K562 (cell line): ENCODE measurements at regions not wholly inside any gene's neighbourhood (a gene's known extent, or its start where the extent isn't known, plus 50 kb on each side); places are given as distances from the start of the nearest gene placed in this dataset.

Source experiments
- ATAC-seq: fragments of 200-7000 bp; cut with Tn5 transposase; 3 replicates; pipeline ENCODE4 v1.9.1; 2020; ENCODE audit warnings: moderate library complexity
- BruUV-seq: library from RNA; stranded (reverse); fragments of 400-500 nt; replicated peaks from 2 replicates; lab custom pipeline; 2021; lab: Mats Ljungman, UMichigan
- CTCF ChIA-PET: fragments of 300-600 bp; formaldehyde crosslinking; extraction: SDS; loops from one replicate; lab custom pipeline; 2021; ENCODE audit warnings: low intra/inter-chr PET ratio; lab: Yijun Ruan, JAX
- POLR2A ChIA-PET: fragments of 300-600, 350-650 bp; sonication (Branson Sonifier 250); formaldehyde crosslinking; extraction: SDS; loops from one replicate; lab custom pipeline; 2021; ENCODE audit warnings: antibody characterized with exemption, inconsistent platforms; lab: Yijun Ruan, JAX
- DNase-seq, 4 experiments: peaks; one replicate each; pipeline versions ENCODE4 v3.0.0 to v3.0.0-alpha.2; 2011 to 2018; ENCODE audit warnings: low spot score in 3 of 4, mixed read lengths in 3 of 4; ENCODE audit errors: extremely low read depth in 1 of 4
- FAIRE-seq: peaks from 2 replicates; lab custom pipeline; 2011; peaks lifted over from hg19 to GRCh38; lab: Jason Lieb, UNC
- H2AFZ ChIP-seq: 2 replicates; pipeline ENCODE4 v1.6.0; 2011; ENCODE audit warnings: low read depth, low read length, control low read depth, inconsistent platforms
- H3K27ac ChIP-seq: fragments of 200-600 bp; 3 replicates; pipeline ENCODE4 v1.8.0; 2011; ENCODE audit warnings: low read depth, mild to moderate bottlenecking, control low read depth, inconsistent platforms, low read length, moderate library complexity, mixed read lengths; ENCODE audit errors: extremely low read depth
- H3K27me3 ChIP-seq, 2 experiments: fragments of 300-600 bp in 1 of 2; 2 replicates in 1 of 2; 3 replicates in 1 of 2; pipeline versions ENCODE4 v1.6.0 to v1.8.0; 2011; ENCODE audit warnings: inconsistent platforms in 2 of 2, low read length in 2 of 2, mild to moderate bottlenecking in 1 of 2, mixed read lengths in 1 of 2, moderate library complexity in 1 of 2; ENCODE audit not compliant: control insufficient read depth in 2 of 2, insufficient read depth in 2 of 2
- H3K36me3 ChIP-seq: fragments of 300-600 bp; 3 replicates; pipeline ENCODE4 v1.8.0; 2011; ENCODE audit warnings: mild to moderate bottlenecking, low read length, inconsistent platforms; ENCODE audit not compliant: control insufficient read depth, insufficient read depth
- H3K4me1 ChIP-seq, 2 experiments: fragments of 200-600 bp in 1 of 2; replicated peaks in 1 of 2; 2 replicates in 1 of 2; 3 replicates in 1 of 2; pipeline versions ENCODE4 v1.5.1 to v1.8.0; 2011; ENCODE audit warnings: inconsistent platforms in 2 of 2, low read length in 2 of 2, mild to moderate bottlenecking in 1 of 2, mixed read lengths in 1 of 2, moderate library complexity in 1 of 2; ENCODE audit not compliant: control insufficient read depth in 2 of 2, insufficient read depth in 2 of 2
- H3K4me2 ChIP-seq: 2 replicates; pipeline ENCODE4 v1.6.1; 2011; ENCODE audit warnings: low read length, control low read depth, inconsistent platforms, mixed read lengths; ENCODE audit not compliant: insufficient read depth
- H3K4me3 ChIP-seq: fragments of 200-600 bp; sonication (generic), shearing (Covaris generic); 2 replicates; pipeline ENCODE4 v1.5.1; 2016; ENCODE audit warnings: control low read depth, inconsistent platforms
- H3K79me2 ChIP-seq: fragments of 200-600 bp; 3 replicates; pipeline ENCODE4 v1.8.0; 2011; ENCODE audit warnings: low read length, inconsistent platforms; ENCODE audit not compliant: control insufficient read depth, insufficient read depth
- H3K9ac ChIP-seq, 2 experiments: 2 replicates each; pipeline versions ENCODE4 v1.6.0 to v1.6.1; 2011; ENCODE audit warnings: low read depth in 2 of 2, low read length in 2 of 2, control low read depth in 1 of 2, inconsistent platforms in 1 of 2, mild to moderate bottlenecking in 1 of 2, mixed read lengths in 1 of 2; ENCODE audit not compliant: insufficient read depth in 1 of 2
- H3K9me1 ChIP-seq: one replicate; pipeline ENCODE4 v1.6.0; 2011; ENCODE audit warnings: inconsistent platforms, mild to moderate bottlenecking, low read length, moderate library complexity; ENCODE audit not compliant: control insufficient read depth, insufficient read depth
- H3K9me3 ChIP-seq: replicated peaks from 2 replicates; pipeline ENCODE4 v1.5.1; 2011; ENCODE audit warnings: low read depth, low read length, inconsistent platforms; ENCODE audit not compliant: control insufficient read depth, insufficient read depth
- H4K20me1 ChIP-seq: replicated peaks from 2 replicates; pipeline ENCODE4 v1.6.1; 2011; ENCODE audit warnings: low read length, inconsistent platforms, mixed read lengths; ENCODE audit not compliant: control insufficient read depth, insufficient read depth
- E2F3 ChIP-seq: fragments of 250-450 bp; sonication (Bioruptor Pico); IDR thresholded peaks from 2 replicates; pipeline ENCODE4 v1.4.0; 2020; ENCODE audit warnings: mild to moderate bottlenecking
- ELK1 ChIP-seq: sonication (generic); formaldehyde crosslinking; IDR thresholded peaks from 2 replicates; pipeline ENCODE4 v1.8.1; 2022; ENCODE audit warnings: missing genetic modification reagents
- GTF2A2 ChIP-seq: IDR thresholded peaks from 2 replicates; pipeline ENCODE4 v1.6.1; 2016; ENCODE audit warnings: mild to moderate bottlenecking, missing genetic modification characterization, missing compliant biosample characterization
- KAT7 ChIP-seq: sonication (generic); formaldehyde crosslinking; IDR thresholded peaks from 2 replicates; pipeline ENCODE4 v1.8.0; 2022; ENCODE audit warnings: missing genetic modification reagents, mild to moderate bottlenecking, borderline replicate concordance
- LCOR ChIP-seq: sonication (generic); formaldehyde crosslinking; IDR thresholded peaks from 2 replicates; pipeline ENCODE4 v1.8.0; 2022; ENCODE audit warnings: mild to moderate bottlenecking, missing genetic modification reagents
- LEF1 ChIP-seq: fragments of 450-650 bp; IDR thresholded peaks from 2 replicates; pipeline ENCODE4 v1.6.1; 2016; ENCODE audit warnings: mild to moderate bottlenecking
- NCOA1 ChIP-seq: fragments of 450-650 bp; IDR thresholded peaks from 2 replicates; pipeline ENCODE4 v1.6.1; 2016; ENCODE audit warnings: low read depth
- NEUROD1 ChIP-seq: fragments of 150-350 bp; IDR thresholded peaks from 2 replicates; pipeline ENCODE4 v1.6.1; 2014; ENCODE audit warnings: borderline replicate concordance, low read length, low read depth; ENCODE audit not compliant: partially characterized antibody
- STAT5A ChIP-seq: IDR thresholded peaks from 2 replicates; pipeline ENCODE4 v1.6.1; 2012; ENCODE audit warnings: low read length, inconsistent platforms, borderline replicate concordance
- TBP ChIP-seq: optimal IDR thresholded peaks from 2 replicates; pipeline ENCODE3; 2011; ENCODE audit warnings: low read depth, low read length, improper control_type of control experiment
- WHSC1 ChIP-seq: IDR thresholded peaks from one replicate; pipeline ENCODE4 v1.6.1; 2012; ENCODE audit warnings: low read length, control low read depth, inconsistent platforms
- ZNF146 ChIP-seq: IDR thresholded peaks from one replicate; pipeline ENCODE4 v1.6.1; 2018; ENCODE audit warnings: missing compliant biosample characterization; ENCODE audit not compliant: unreplicated experiment
- WGBS: fragments of 100-300 bp; shearing (Covaris generic); methylation state at CpG from one replicate; pipeline ENCODE4 v1.1.6; 2016; ENCODE audit warnings: low coverage, mixed read lengths; ENCODE audit not compliant: insufficient coverage; ENCODE audit errors: missing lambda C conversion rate; 5-methylcytosine and 5-hydroxymethylcytosine counted together
- in situ Hi-C: fragments of 300-500 bp; cut with MboI; formaldehyde crosslinking; loops from 4 replicates; pipeline ENCODE4 v1.15.0; 2018; ENCODE audit warnings: inconsistent platforms, mixed read lengths
- intact Hi-C: fragments of 100-400 bp; cut with micrococcal nuclease; formaldehyde crosslinking; loops from 2 replicates; pipeline ENCODE4 v1.14.2; 2022
- TF ChIP-seq, protein P1 (sequence below): fragments of 450-650 bp; IDR thresholded peaks from 2 replicates; pipeline ENCODE4 v1.6.1; 2017; ENCODE audit warnings: antibody characterized with exemption
- TF ChIP-seq, protein P2 (sequence below): fragments of 250-450 bp; sonication (Bioruptor Pico); IDR thresholded peaks from 2 replicates; pipeline ENCODE4 v1.4.0; 2020
- TF ChIP-seq, protein P3 (sequence below), 2 experiments: fragments of 450-650 bp; IDR thresholded peaks; 2 replicates each; pipeline ENCODE4 v1.6.1; 2018; ENCODE audit warnings: mild to moderate bottlenecking in 2 of 2, low read depth in 1 of 2; ENCODE audit not compliant: partially characterized antibody in 2 of 2

GRCh38 chr13:24056616-24057137, 103.8 kb upstream of the SPATA13 start (continued):
- TF ChIP-seq ELK1 (no peak), WHSC1 (no peak)

DNA sequence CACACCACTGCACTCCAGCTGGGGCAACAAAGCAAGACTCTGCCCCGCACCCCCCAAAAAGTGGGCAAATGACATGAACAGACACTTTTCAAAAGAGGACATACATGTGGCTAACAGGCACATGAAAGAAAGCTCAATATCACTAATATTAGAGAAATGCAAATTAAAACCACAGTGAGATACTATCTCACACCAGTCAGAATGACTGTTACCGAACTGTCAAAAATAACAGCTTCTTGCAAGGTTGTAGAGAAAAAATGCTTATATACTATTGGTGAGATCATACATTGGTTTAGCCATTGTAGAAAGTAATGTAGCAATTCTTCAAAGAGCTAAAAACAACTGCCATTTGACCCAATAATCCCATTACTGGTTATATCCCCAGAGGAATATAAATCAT, 99.5 kb upstream of the SPATA13 start:
- Histone ChIP-seq H3K27ac (no peak overlapping the region), H3K4me3 (no peak overlapping the region), H3K36me3 (no peaks in the 10 kb centered on the region), H3K4me1 (no peaks in the 10 kb centered on the region), H3K9me3 (no peaks in the 10 kb centered on the region), H4K20me1 (no peaks in the 10 kb centered on the region), H2AFZ (no peak overlapping the region), H3K79me2 (no peaks in the 10 kb centered on the region), H3K9ac (no peak overlapping the region), H3K9me1 (no peaks in the 10 kb centered on the region), H3K27me3 (no peaks in the 10 kb centered on the region; a peak in 1 of 5 replicates), H3K4me2 (no peak overlapping the region)
- ATAC-seq: no peak
- ChIA-PET CTCF (no interaction called here), POLR2A (no interaction called here)
- intact Hi-C loops: no loop called here
- in situ Hi-C loops: no loop called here
- WGBS: 0% methylated on average over 2 of the region's 2 CpGs
- no peak for DNase-seq
- no TSS peak for BruUV-seq
- no peak for FAIRE-seq
- no peak for TF ChIP-seq NEUROD1
- TF ChIP-seq STAT5A: no peak
- TF ChIP-seq GTF2A2 (tag): no peak
- TF ChIP-seq, protein P1, sequence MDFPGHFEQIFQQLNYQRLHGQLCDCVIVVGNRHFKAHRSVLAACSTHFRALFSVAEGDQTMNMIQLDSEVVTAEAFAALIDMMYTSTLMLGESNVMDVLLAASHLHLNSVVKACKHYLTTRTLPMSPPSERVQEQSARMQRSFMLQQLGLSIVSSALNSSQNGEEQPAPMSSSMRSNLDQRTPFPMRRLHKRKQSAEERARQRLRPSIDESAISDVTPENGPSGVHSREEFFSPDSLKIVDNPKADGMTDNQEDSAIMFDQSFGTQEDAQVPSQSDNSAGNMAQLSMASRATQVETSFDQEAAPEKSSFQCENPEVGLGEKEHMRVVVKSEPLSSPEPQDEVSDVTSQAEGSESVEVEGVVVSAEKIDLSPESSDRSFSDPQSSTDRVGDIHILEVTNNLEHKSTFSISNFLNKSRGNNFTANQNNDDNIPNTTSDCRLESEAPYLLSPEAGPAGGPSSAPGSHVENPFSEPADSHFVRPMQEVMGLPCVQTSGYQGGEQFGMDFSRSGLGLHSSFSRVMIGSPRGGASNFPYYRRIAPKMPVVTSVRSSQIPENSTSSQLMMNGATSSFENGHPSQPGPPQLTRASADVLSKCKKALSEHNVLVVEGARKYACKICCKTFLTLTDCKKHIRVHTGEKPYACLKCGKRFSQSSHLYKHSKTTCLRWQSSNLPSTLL: no peak
- TF ChIP-seq, protein P2, sequence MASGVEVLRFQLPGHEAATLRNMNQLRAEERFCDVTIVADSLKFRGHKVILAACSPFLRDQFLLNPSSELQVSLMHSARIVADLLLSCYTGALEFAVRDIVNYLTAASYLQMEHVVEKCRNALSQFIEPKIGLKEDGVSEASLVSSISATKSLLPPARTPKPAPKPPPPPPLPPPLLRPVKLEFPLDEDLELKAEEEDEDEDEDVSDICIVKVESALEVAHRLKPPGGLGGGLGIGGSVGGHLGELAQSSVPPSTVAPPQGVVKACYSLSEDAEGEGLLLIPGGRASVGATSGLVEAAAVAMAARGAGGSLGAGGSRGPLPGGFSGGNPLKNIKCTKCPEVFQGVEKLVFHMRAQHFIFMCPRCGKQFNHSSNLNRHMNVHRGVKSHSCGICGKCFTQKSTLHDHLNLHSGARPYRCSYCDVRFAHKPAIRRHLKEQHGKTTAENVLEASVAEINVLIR (CRISPR knock-in tag): no peak
- TF ChIP-seq KAT7: no peak
- no peak for TF ChIP-seq TBP
- TF ChIP-seq ZNF146 (CRISPR knock-in tag): no peak
- TF ChIP-seq, protein P3, sequence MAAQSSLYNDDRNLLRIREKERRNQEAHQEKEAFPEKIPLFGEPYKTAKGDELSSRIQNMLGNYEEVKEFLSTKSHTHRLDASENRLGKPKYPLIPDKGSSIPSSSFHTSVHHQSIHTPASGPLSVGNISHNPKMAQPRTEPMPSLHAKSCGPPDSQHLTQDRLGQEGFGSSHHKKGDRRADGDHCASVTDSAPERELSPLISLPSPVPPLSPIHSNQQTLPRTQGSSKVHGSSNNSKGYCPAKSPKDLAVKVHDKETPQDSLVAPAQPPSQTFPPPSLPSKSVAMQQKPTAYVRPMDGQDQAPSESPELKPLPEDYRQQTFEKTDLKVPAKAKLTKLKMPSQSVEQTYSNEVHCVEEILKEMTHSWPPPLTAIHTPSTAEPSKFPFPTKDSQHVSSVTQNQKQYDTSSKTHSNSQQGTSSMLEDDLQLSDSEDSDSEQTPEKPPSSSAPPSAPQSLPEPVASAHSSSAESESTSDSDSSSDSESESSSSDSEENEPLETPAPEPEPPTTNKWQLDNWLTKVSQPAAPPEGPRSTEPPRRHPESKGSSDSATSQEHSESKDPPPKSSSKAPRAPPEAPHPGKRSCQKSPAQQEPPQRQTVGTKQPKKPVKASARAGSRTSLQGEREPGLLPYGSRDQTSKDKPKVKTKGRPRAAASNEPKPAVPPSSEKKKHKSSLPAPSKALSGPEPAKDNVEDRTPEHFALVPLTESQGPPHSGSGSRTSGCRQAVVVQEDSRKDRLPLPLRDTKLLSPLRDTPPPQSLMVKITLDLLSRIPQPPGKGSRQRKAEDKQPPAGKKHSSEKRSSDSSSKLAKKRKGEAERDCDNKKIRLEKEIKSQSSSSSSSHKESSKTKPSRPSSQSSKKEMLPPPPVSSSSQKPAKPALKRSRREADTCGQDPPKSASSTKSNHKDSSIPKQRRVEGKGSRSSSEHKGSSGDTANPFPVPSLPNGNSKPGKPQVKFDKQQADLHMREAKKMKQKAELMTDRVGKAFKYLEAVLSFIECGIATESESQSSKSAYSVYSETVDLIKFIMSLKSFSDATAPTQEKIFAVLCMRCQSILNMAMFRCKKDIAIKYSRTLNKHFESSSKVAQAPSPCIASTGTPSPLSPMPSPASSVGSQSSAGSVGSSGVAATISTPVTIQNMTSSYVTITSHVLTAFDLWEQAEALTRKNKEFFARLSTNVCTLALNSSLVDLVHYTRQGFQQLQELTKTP (IDR thresholded peaks at IDR 0.05; ENCODE audit: low read depth in 1 of 2, partially characterized antibody in 2 of 2): no peak
- no peak for TF ChIP-seq NCOA1
- no peak for TF ChIP-seq LCOR (CRISPR knock-in tag)
- TF ChIP-seq E2F3 (CRISPR knock-in tag): no peak
- no peak for TF ChIP-seq LEF1
